Daoy (cell line): ENCODE measurements at regions not wholly inside any gene's neighbourhood (a gene's known extent, or its start where the extent isn't known, plus 50 kb on each side); places are given as distances from the start of the nearest gene placed in this dataset.
"Not testable (repeated sequence)": the region's sequence is repeated elsewhere in the genome, so short reads cannot be mapped to it uniquely, and the experiment has no call there.

Experiments used
- DNase-seq: peaks from one replicate; pipeline ENCODE4 v3.0.0-alpha.2; 2015; ENCODE audit warnings: low read depth

GRCh38 chr6:94902974-94903628, 674.2 kb upstream of the MANEA start:
- DNase-seq, result no peak

DNA sequence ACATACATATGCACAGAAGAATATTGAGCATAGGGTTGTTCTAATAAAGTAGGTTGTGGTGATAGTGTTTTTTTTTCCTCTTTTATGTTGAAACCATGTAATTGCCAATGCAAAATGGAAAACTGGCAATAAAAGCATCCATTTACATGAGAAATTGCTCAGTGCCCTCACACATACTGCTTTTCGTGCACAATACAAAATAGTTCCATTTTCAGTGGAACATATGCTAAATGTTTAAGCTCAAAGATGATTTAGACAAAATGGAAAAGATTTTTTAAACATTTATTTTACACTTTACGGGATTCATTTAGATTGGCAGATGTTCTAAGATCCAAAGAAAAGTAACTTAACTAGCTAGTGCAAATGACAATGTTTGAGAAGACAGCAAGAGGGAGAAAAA, 678.1 kb upstream of the MANEA start:
- no peak for DNase-seq

DNA sequence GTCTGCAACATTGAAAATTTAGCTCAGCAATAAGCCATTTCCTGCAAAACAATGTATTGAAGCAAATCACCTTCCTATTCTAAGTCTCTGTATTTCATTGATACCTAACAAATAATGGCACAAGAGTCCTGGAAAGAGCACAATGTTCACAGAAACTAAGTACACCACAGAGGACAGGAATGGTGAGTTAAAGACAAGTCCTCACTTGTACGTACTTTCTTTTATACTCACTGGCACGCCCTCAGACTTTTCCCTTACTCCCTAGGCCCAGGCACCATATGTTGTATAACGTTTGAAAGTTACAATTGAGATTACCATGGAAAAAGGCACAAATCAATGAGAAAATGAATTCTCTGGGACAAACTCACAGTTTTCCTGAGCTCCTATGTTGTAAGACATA, 683.0 kb upstream of the MANEA start:
- DNase-seq, result no peak

DNA sequence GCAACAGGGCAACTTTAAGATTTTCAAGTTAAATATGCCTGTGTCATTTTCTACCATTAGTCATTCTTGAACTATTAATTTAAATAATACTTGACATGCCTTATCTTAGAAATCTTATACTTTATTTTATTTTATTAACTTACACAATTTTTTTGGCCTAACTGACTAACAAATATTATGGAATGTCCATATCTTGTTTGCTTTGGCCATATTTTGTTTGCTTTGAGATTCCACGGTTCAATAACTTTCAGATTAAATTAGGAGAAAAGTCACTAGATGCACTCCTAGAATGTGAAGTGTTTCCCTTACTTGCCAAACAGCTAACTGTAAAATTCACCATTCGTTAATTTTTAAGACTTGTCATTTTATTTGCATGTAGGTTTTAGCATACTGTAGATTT, 684.0 kb upstream of the MANEA start:
- no peak for DNase-seq

- DNase-seq, result not testable (repeated sequence)
Measured at GRCh38 chr6:94873819-94874218, 703.5 kb upstream of the MANEA start.

DNA sequence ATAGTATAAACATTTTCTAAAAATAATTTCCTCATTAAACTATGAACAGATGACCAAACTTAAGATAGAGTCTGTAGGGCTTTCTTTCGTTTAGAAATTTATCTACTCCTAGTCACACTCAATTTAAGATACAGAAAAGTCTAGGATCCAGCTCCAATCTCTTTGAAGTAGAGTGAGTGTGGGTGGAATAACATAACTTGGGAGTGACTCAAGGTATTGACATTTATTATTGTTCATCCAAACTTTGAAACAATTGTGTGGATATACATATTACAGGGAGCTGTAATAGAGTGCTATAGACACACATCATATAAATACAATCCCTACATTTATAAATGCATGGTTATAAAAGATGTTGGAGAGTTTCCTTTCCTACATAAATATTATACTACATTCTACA, 715.2 kb upstream of the MANEA start:
- DNase-seq, result no peak

- no peak for DNase-seq
Measured at GRCh38 chr6:94859924-94860323, 717.4 kb upstream of the MANEA start.

GRCh38 chr6:94856999-94857398, 720.3 kb upstream of the MANEA start:
- not testable (repeated sequence) for DNase-seq

- DNase-seq, result not testable (repeated sequence)
Measured at GRCh38 chr6:94851329-94851728, 726.0 kb upstream of the MANEA start.

GRCh38 chr6:94845742-94846141, 731.6 kb upstream of the MANEA start:
- no peak for DNase-seq

DNA sequence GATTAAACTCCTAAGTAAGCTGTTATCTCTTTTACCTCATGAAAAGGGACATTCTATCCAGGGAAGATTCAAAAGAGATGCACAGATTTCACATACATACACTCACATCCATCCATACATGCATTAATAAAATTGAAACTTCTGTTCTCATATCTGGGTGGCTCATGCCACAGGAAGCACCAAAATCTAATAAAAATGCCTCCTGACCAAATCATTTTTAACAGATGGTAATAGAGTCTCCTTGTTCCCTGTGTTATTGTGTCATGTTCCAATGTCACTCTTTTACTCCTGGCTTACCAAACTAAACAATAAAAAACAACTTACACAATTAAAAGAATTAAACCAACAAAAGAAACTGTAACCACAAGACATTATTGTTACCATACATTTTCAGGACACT, 742.1 kb upstream of the MANEA start:
- DNase-seq, result no peak

- DNase-seq, result no peak
Measured at GRCh38 chr6:94813806-94814205, 763.5 kb upstream of the MANEA start.

GRCh38 chr6:94801344-94801743, 776.0 kb upstream of the MANEA start:
- no peak for DNase-seq

GRCh38 chr6:94785514-94785913, 791.8 kb upstream of the MANEA start:
- no peak for DNase-seq

DNA sequence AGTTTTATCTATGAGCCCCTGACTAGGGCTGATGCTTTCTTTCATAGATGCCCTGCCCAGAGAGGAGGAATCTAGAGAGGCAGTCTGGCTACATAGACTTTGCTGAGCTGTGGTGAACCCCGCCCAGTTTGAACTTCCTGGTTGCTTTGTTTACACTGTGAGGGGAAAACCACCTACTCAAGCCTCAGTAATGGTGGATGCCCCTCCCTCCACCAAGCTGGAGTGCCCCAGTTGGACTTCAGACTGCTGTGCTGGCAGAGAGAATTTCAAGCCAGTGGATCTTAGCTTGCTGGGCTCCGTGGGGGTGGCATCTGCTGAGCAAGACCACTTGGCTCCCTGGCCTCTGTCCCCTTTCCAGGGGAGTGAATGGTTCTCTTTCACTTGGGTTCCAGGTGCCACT, 792.3 kb upstream of the MANEA start:
- not testable (repeated sequence) for DNase-seq

- DNase-seq, result no peak
Measured at GRCh38 chr6:94769197-94769596, 808.1 kb upstream of the MANEA start.

GRCh38 chr6:94751641-94752329, 825.5 kb upstream of the MANEA start:
- DNase-seq, result no peak

- no peak for DNase-seq
Measured at GRCh38 chr6:94736236-94736635, 841.1 kb upstream of the MANEA start.

- DNase-seq, result no peak
Measured at GRCh38 chr6:94735270-94735669, 842.1 kb upstream of the MANEA start.

- DNase-seq, result no peak
Measured at GRCh38 chr6:94734751-94735150, 842.6 kb upstream of the MANEA start.

- no peak for DNase-seq
Measured at GRCh38 chr6:94733066-94733465, 844.3 kb upstream of the MANEA start.

DNA sequence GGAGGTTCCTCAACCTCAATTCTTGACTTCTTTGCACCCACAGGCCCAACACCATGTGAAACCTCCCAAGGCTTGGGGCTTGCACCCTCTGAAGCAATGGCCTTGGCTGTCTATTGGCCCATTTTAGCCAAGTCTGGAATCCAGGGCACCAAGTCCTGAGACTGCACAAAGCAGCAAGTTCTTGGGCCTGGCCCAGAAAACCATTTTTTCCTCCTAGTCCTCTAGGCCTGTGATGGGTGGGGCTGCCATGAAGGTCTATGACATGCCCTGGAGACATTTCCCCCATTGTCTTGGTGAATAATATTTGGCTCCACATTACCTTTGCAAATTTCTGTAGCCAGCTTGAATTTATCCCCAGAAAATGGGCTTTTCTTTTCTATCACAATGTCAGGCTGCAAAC, 849.6 kb upstream of the MANEA start:
- no peak for DNase-seq

GRCh38 chr6:94721459-94721858, 855.9 kb upstream of the MANEA start:
- no peak for DNase-seq

- no peak for DNase-seq
Measured at GRCh38 chr6:94713446-94713845, 863.9 kb upstream of the MANEA start.
